HG03521 (cell line): ENCODE measurements at regions not wholly inside any gene's neighbourhood (a gene's known extent, or its start where the extent isn't known, plus 50 kb on each side); places are given as distances from the start of the nearest gene placed in this dataset.
"Not testable (repeated sequence)": the region's sequence is repeated elsewhere in the genome, so short reads cannot be mapped to it uniquely, and the experiment has no call there.

Experiments
- ATAC-seq: cut with Tn5 transposase; IDR thresholded peaks from one replicate; pipeline ENCODE4 v1.9.1; 2021; ENCODE audit warnings: mild to moderate bottlenecking, moderate library complexity; ENCODE audit not compliant: unreplicated experiment

GRCh38 chr14:53620317-53620716 is 336.3 kb downstream of the BMP4 start:
- ATAC-seq = no peak

- ATAC-seq = no peak
Observed at GRCh38 chr14:53619691-53620231, 336.9 kb downstream of the BMP4 start.

- ATAC-seq = not testable (repeated sequence)
Observed at GRCh38 chr14:53616536-53616935, 340.1 kb downstream of the BMP4 start.

GRCh38 chr14:53615252-53615651 is 341.4 kb downstream of the BMP4 start:
- no peak for ATAC-seq

GRCh38 chr14:53613404-53614253 is 343.0 kb downstream of the BMP4 start:
- peak; percentile 97 for ATAC-seq

- no peak for ATAC-seq
Observed at GRCh38 chr14:53610947-53611346, 345.7 kb downstream of the BMP4 start.

- no peak for ATAC-seq
Observed at GRCh38 chr14:53609009-53609408, 347.6 kb downstream of the BMP4 start.

- no peak for ATAC-seq
Observed at GRCh38 chr14:53608369-53608768, 348.3 kb downstream of the BMP4 start.

- ATAC-seq = no peak
Observed at GRCh38 chr14:53606203-53606602, 350.4 kb downstream of the BMP4 start.

- ATAC-seq = no peak
Observed at GRCh38 chr14:53605562-53605961, 351.1 kb downstream of the BMP4 start.

GRCh38 chr14:53603994-53604393 is 352.6 kb downstream of the BMP4 start:
- ATAC-seq = no peak

GRCh38 chr14:53601409-53601808 is 355.2 kb downstream of the BMP4 start:
- ATAC-seq = no peak

- ATAC-seq = no peak
Observed at GRCh38 chr14:53599221-53599945, 357.2 kb downstream of the BMP4 start.

GRCh38 chr14:53596853-53597525 is 359.6 kb downstream of the BMP4 start:
- ATAC-seq = no peak

GRCh38 chr14:53591816-53592215 is 364.8 kb downstream of the BMP4 start:
- no peak for ATAC-seq

GRCh38 chr14:53581504-53581903 is 375.1 kb downstream of the BMP4 start:
- no peak for ATAC-seq

GRCh38 chr14:53571641-53572328 is 384.8 kb downstream of the BMP4 start:
- ATAC-seq = no peak

GRCh38 chr14:53570411-53571387 is 385.9 kb downstream of the BMP4 start:
- ATAC-seq = peak; percentile 94

- ATAC-seq = no peak
Observed at GRCh38 chr14:53569446-53569845, 387.2 kb downstream of the BMP4 start.
